ENCODE measurements at regions not wholly inside any gene's neighbourhood (a gene's known extent, or its start where the extent isn't known, plus 50 kb on each side); places are given as distances from the start of the nearest gene placed in this dataset.

DNA sequence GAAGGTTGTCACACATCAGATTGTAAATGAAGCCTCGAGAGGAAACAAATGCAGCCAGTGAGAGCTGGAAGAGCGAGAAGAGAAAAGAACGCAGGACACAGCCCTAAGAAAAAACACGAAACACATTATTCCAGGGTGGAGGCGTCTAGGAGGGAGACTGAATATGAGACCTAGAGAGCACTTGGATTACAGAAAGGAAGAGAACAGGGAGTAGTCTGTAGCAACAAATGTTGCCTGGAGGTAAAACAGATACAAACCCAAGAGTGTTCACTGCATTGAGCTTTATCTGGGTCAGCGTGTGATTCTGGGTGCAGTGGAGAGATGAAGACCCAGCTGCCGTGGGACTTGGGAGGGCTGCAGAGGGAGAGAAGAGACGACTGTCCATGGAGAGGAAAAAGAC is 50.1 kb upstream of the SETD7 start:
- TF ChIP-seq, protein P1, sequence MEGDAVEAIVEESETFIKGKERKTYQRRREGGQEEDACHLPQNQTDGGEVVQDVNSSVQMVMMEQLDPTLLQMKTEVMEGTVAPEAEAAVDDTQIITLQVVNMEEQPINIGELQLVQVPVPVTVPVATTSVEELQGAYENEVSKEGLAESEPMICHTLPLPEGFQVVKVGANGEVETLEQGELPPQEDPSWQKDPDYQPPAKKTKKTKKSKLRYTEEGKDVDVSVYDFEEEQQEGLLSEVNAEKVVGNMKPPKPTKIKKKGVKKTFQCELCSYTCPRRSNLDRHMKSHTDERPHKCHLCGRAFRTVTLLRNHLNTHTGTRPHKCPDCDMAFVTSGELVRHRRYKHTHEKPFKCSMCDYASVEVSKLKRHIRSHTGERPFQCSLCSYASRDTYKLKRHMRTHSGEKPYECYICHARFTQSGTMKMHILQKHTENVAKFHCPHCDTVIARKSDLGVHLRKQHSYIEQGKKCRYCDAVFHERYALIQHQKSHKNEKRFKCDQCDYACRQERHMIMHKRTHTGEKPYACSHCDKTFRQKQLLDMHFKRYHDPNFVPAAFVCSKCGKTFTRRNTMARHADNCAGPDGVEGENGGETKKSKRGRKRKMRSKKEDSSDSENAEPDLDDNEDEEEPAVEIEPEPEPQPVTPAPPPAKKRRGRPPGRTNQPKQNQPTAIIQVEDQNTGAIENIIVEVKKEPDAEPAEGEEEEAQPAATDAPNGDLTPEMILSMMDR (conservative IDR thresholded peaks at IDR 0.05; ENCODE audit: low read depth, low read length): no peak
- TF ChIP-seq POLR2A (IDR thresholded peaks at IDR 0.05; ENCODE audit: low read depth, low read length) (no peak), RCOR1 (IDR thresholded peaks at IDR 0.05; ENCODE audit: insufficient replicate concordance, low read length) (no peak), RAD21 (IDR thresholded peaks at IDR 0.05; ENCODE audit: low read length) (no peak), CHD1 (IDR thresholded peaks at IDR 0.05; ENCODE audit: low read depth, low read length) (no peak), RFX5 (IDR thresholded peaks at IDR 0.05; ENCODE audit: low read depth, low read length) (no peak), MAFK (IDR thresholded peaks at IDR 0.05; ENCODE audit: low read depth, low read length) (no peak), SMC3 (IDR thresholded peaks at IDR 0.05; ENCODE audit: low read depth, low read length) (no peak)
- TF ChIP-seq, protein P2, sequence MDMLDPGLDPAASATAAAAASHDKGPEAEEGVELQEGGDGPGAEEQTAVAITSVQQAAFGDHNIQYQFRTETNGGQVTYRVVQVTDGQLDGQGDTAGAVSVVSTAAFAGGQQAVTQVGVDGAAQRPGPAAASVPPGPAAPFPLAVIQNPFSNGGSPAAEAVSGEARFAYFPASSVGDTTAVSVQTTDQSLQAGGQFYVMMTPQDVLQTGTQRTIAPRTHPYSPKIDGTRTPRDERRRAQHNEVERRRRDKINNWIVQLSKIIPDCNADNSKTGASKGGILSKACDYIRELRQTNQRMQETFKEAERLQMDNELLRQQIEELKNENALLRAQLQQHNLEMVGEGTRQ (IDR thresholded peaks at IDR 0.05; ENCODE audit: low read depth, low read length): no peak
